HEK293 (cell line): ENCODE measurements at regions not wholly inside any gene's neighbourhood (a gene's known extent, or its start where the extent isn't known, plus 50 kb on each side); places are given as distances from the start of the nearest gene placed in this dataset.

ENCODE experiments used
- CTCF ChIA-PET: fragments of 350-600 bp; formaldehyde crosslinking; extraction: SDS; loops from one replicate; lab custom pipeline; 2021; ENCODE audit warnings: antibody characterized with exemption; lab: Yijun Ruan, JAX
- POLR2A ChIA-PET: fragments of 300-600 bp; formaldehyde crosslinking; extraction: SDS; loops from one replicate; lab custom pipeline; 2020; ENCODE audit warnings: antibody characterized with exemption, inconsistent platforms; lab: Yijun Ruan, JAX
- H3K27ac ChIP-seq: fragments of 200-500 bp; sonication (Bioruptor generic); 2 replicates; pipeline ENCODE4 v1.5.1; 2014; ENCODE audit warnings: low read depth, low read length, control low read depth, inconsistent platforms; ENCODE audit errors: extremely low read depth
- H3K36me3 ChIP-seq, 2 experiments: fragments of 200-500 bp in 1 of 2; sonication (Bioruptor generic) in 1 of 2; 1 replicate in 1 of 2; 2 replicates in 1 of 2; pipeline ENCODE4 v1.5.1; 2014 to 2017; ENCODE audit warnings: inconsistent platforms in 2 of 2, low read length in 2 of 2; ENCODE audit not compliant: control insufficient read depth in 2 of 2, insufficient read depth in 1 of 2
- H3K4me1 ChIP-seq: fragments of 200-500 bp; sonication (Bioruptor generic); 2 replicates; pipeline ENCODE4 v1.5.1; 2014; ENCODE audit warnings: mild to moderate bottlenecking, low read length, inconsistent platforms; ENCODE audit not compliant: control insufficient read depth, insufficient read depth
- H3K4me3 ChIP-seq: 2 replicates; pipeline ENCODE4 v1.5.1; 2011; ENCODE audit warnings: low read depth, mild to moderate bottlenecking, control low read depth, low read length, moderate library complexity
- H3K9me3 ChIP-seq: fragments of 200-500 bp; sonication (Bioruptor generic); 2 replicates; pipeline ENCODE4 v1.5.1; 2014; ENCODE audit warnings: low read depth, low read length, inconsistent platforms; ENCODE audit not compliant: control insufficient read depth, insufficient read depth
- KLF7 ChIP-seq: fragments of 450-650 bp; formaldehyde crosslinking; IDR thresholded peaks from 2 replicates; pipeline ENCODE4 v1.5.1; 2016; ENCODE audit warnings: missing biosample characterization, missing genetic modification characterization, borderline replicate concordance
- MEIS1 ChIP-seq: sonication (generic); formaldehyde crosslinking; IDR thresholded peaks from 2 replicates; pipeline ENCODE4 v1.8.1; 2022; ENCODE audit warnings: missing genetic modification reagents, mild to moderate bottlenecking, borderline replicate concordance
- SP2 ChIP-seq: fragments of 450-650 bp; formaldehyde crosslinking; IDR thresholded peaks from 2 replicates; pipeline ENCODE4 v1.5.1; 2016; ENCODE audit warnings: missing biosample characterization, missing genetic modification characterization
- SP7 ChIP-seq: fragments of 450-650 bp; formaldehyde crosslinking; IDR thresholded peaks from 2 replicates; pipeline ENCODE4 v1.5.1; 2016; ENCODE audit warnings: missing biosample characterization, missing genetic modification characterization
- ZFP69B ChIP-seq: fragments of 450-650 bp; formaldehyde crosslinking; IDR thresholded peaks from 2 replicates; pipeline ENCODE4 v1.5.1; 2016; ENCODE audit warnings: missing biosample characterization, missing genetic modification characterization
- ZNF157 ChIP-seq: fragments of 450-650 bp; formaldehyde crosslinking; IDR thresholded peaks from 2 replicates; pipeline ENCODE4 v1.5.1; 2016; ENCODE audit warnings: missing biosample characterization, missing genetic modification characterization
- ZNF23 ChIP-seq: fragments of 450-650 bp; formaldehyde crosslinking; IDR thresholded peaks from 2 replicates; pipeline ENCODE4 v1.5.1; 2016; ENCODE audit warnings: missing biosample characterization, missing genetic modification characterization, borderline replicate concordance
- ZNF324 ChIP-seq: fragments of 450-650 bp; formaldehyde crosslinking; IDR thresholded peaks from 2 replicates; pipeline ENCODE4 v1.5.1; 2016; ENCODE audit warnings: missing biosample characterization, missing genetic modification characterization
- ZNF354C ChIP-seq: fragments of 450-650 bp; formaldehyde crosslinking; IDR thresholded peaks from 2 replicates; pipeline ENCODE4 v1.5.1; 2016; ENCODE audit warnings: missing biosample characterization, missing genetic modification characterization, low read depth, borderline replicate concordance
- ZNF473 ChIP-seq: fragments of 450-650 bp; formaldehyde crosslinking; IDR thresholded peaks from 2 replicates; pipeline ENCODE4 v1.5.1; 2017; ENCODE audit warnings: missing biosample characterization, missing genetic modification characterization
- ZNF521 ChIP-seq: fragments of 450-650 bp; formaldehyde crosslinking; IDR thresholded peaks from 2 replicates; pipeline ENCODE4 v1.5.1; 2017; ENCODE audit warnings: missing biosample characterization, mild to moderate bottlenecking, missing genetic modification characterization
- ZNF776 ChIP-seq: fragments of 450-650 bp; formaldehyde crosslinking; IDR thresholded peaks from 2 replicates; pipeline ENCODE4 v1.5.0; 2017; ENCODE audit warnings: missing biosample characterization, missing genetic modification characterization, borderline replicate concordance
- ZNF777 ChIP-seq: fragments of 450-650 bp; formaldehyde crosslinking; IDR thresholded peaks from 2 replicates; pipeline ENCODE4 v1.5.1; 2017; ENCODE audit warnings: missing biosample characterization, missing genetic modification characterization, borderline replicate concordance
- ZSCAN23 ChIP-seq: fragments of 450-650 bp; formaldehyde crosslinking; IDR thresholded peaks from 2 replicates; pipeline ENCODE4 v1.5.1; 2016; ENCODE audit warnings: missing biosample characterization, missing genetic modification characterization
- TF ChIP-seq, protein P1 (sequence below): fragments of 450-650 bp; formaldehyde crosslinking; IDR thresholded peaks from 2 replicates; pipeline ENCODE4 v1.5.1; 2016; ENCODE audit warnings: missing biosample characterization, missing genetic modification characterization, low read depth
- TF ChIP-seq, protein P2 (sequence below): fragments of 450-650 bp; formaldehyde crosslinking; IDR thresholded peaks from 2 replicates; pipeline ENCODE4 v1.5.1; 2016; ENCODE audit warnings: missing biosample characterization, missing genetic modification characterization
- TF ChIP-seq, protein P3 (sequence below): fragments of 450-650 bp; formaldehyde crosslinking; IDR thresholded peaks from 2 replicates; pipeline ENCODE4 v1.5.1; 2016; ENCODE audit warnings: missing biosample characterization, missing genetic modification characterization, borderline replicate concordance
- TF ChIP-seq, protein P4 (sequence below): fragments of 450-650 bp; formaldehyde crosslinking; IDR thresholded peaks from 2 replicates; pipeline ENCODE4 v1.5.1; 2017; ENCODE audit warnings: missing biosample characterization, missing genetic modification characterization
- TF ChIP-seq, protein P5 (sequence below): fragments of 450-650 bp; formaldehyde crosslinking; IDR thresholded peaks from 2 replicates; pipeline ENCODE4 v1.5.1; 2017; ENCODE audit warnings: missing biosample characterization, missing genetic modification characterization

DNA sequence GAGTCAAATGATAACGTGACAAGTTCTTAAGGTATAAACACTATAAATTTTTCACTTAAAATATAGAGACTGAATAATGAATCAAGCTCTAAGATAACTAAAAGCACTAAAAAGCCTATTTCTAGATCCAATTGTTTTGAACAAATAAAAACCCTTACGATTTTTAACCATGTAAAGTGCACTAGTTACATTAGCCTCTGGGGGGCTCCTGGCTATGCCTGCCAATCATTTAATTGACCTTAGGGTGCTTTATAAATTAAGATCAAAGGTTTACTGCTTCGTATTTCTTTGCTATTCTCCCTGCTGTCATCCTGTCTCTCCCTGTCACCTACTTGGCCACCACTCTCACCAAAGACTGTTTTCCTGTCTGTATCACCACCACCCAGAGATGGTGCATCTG, 133.4 kb downstream of the ESM1 start:
- ChIA-PET POLR2A (no interaction called here), CTCF (interaction anchor here (0.8 to 5.3 kb wide), 5 partner anchors 16 to 363 kb away, joined by 3 to 25 read pairs (median 4); partner anchors contain the start of gene SNX18)
- Histone ChIP-seq H3K9me3 (no peaks in the 10 kb centered on the region), H3K27ac (no peak overlapping the region), H3K4me3 (no peak overlapping the region), H3K4me1 (0 out of 2 replicates have a peak, but pooled peaks cover 2% of the 10 kb centered on the region), H3K36me3 (no peaks in the 10 kb centered on the region)
- TF ChIP-seq MEIS1 (CRISPR knock-in tag) (no peak), ZNF521 (no peak), ZFP69B (tag by site-specific recombination) (no peak), ZNF354C (tag by site-specific recombination) (no peak), ZNF23 (tag by site-specific recombination) (no peak), ZSCAN23 (tag by site-specific recombination) (no peak), ZNF324 (tag by site-specific recombination) (no peak), SP7 (tag by site-specific recombination) (no peak), ZNF777 (tag by site-specific recombination) (no peak), ZNF473 (tag by site-specific recombination) (no peak), ZNF776 (no peak), KLF7 (tag by site-specific recombination) (no peak), ZNF157 (tag by site-specific recombination) (no peak), SP2 (no peak)
- TF ChIP-seq, protein P1, sequence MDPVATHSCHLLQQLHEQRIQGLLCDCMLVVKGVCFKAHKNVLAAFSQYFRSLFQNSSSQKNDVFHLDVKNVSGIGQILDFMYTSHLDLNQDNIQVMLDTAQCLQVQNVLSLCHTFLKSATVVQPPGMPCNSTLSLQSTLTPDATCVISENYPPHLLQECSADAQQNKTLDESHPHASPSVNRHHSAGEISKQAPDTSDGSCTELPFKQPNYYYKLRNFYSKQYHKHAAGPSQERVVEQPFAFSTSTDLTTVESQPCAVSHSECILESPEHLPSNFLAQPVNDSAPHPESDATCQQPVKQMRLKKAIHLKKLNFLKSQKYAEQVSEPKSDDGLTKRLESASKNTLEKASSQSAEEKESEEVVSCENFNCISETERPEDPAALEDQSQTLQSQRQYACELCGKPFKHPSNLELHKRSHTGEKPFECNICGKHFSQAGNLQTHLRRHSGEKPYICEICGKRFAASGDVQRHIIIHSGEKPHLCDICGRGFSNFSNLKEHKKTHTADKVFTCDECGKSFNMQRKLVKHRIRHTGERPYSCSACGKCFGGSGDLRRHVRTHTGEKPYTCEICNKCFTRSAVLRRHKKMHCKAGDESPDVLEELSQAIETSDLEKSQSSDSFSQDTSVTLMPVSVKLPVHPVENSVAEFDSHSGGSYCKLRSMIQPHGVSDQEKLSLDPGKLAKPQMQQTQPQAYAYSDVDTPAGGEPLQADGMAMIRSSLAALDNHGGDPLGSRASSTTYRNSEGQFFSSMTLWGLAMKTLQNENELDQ (tag by site-specific recombination), result no peak
- TF ChIP-seq, protein P2, sequence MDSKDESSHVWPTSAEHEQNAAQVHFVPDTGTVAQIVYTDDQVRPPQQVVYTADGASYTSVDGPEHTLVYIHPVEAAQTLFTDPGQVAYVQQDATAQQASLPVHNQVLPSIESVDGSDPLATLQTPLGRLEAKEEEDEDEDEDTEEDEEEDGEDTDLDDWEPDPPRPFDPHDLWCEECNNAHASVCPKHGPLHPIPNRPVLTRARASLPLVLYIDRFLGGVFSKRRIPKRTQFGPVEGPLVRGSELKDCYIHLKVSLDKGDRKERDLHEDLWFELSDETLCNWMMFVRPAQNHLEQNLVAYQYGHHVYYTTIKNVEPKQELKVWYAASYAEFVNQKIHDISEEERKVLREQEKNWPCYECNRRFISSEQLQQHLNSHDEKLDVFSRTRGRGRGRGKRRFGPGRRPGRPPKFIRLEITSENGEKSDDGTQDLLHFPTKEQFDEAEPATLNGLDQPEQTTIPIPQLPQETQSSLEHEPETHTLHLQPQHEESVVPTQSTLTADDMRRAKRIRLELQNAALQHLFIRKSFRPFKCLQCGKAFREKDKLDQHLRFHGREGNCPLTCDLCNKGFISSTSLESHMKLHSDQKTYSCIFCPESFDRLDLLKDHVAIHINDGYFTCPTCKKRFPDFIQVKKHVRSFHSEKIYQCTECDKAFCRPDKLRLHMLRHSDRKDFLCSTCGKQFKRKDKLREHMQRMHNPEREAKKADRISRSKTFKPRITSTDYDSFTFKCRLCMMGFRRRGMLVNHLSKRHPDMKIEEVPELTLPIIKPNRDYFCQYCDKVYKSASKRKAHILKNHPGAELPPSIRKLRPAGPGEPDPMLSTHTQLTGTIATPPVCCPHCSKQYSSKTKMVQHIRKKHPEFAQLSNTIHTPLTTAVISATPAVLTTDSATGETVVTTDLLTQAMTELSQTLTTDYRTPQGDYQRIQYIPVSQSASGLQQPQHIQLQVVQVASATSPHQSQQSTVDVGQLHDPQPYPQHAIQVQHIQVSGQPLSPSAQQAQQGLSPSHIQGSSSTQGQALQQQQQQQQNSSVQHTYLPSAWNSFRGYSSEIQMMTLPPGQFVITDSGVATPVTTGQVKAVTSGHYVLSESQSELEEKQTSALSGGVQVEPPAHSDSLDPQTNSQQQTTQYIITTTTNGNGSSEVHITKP (tag by site-specific recombination), result no peak
- TF ChIP-seq, protein P3, sequence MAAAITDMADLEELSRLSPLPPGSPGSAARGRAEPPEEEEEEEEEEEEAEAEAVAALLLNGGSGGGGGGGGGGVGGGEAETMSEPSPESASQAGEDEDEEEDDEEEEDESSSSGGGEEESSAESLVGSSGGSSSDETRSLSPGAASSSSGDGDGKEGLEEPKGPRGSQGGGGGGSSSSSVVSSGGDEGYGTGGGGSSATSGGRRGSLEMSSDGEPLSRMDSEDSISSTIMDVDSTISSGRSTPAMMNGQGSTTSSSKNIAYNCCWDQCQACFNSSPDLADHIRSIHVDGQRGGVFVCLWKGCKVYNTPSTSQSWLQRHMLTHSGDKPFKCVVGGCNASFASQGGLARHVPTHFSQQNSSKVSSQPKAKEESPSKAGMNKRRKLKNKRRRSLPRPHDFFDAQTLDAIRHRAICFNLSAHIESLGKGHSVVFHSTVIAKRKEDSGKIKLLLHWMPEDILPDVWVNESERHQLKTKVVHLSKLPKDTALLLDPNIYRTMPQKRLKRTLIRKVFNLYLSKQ, result no peak
- TF ChIP-seq, protein P4, sequence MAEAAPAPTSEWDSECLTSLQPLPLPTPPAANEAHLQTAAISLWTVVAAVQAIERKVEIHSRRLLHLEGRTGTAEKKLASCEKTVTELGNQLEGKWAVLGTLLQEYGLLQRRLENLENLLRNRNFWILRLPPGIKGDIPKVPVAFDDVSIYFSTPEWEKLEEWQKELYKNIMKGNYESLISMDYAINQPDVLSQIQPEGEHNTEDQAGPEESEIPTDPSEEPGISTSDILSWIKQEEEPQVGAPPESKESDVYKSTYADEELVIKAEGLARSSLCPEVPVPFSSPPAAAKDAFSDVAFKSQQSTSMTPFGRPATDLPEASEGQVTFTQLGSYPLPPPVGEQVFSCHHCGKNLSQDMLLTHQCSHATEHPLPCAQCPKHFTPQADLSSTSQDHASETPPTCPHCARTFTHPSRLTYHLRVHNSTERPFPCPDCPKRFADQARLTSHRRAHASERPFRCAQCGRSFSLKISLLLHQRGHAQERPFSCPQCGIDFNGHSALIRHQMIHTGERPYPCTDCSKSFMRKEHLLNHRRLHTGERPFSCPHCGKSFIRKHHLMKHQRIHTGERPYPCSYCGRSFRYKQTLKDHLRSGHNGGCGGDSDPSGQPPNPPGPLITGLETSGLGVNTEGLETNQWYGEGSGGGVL (tag by site-specific recombination), result no peak
- TF ChIP-seq, protein P5, sequence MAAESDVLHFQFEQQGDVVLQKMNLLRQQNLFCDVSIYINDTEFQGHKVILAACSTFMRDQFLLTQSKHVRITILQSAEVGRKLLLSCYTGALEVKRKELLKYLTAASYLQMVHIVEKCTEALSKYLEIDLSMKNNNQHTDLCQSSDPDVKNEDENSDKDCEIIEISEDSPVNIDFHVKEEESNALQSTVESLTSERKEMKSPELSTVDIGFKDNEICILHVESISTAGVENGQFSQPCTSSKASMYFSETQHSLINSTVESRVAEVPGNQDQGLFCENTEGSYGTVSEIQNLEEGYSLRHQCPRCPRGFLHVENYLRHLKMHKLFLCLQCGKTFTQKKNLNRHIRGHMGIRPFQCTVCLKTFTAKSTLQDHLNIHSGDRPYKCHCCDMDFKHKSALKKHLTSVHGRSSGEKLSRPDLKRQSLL, result no peak
